ENCODE measurements at regions not wholly inside any gene's neighbourhood (a gene's known extent, or its start where the extent isn't known, plus 50 kb on each side); places are given as distances from the start of the nearest gene placed in this dataset.

GRCh38 chr11:31972623-31973022 lies 118.3 kb upstream of the RCN1 start:
- H3F3A ChIP-seq (ENCODE audit: insufficient read depth, low read length): no peaks in the 10 kb centered on the region
- H3K9ac ChIP-seq (ENCODE audit: low read length): no peak overlapping the region
- H3K27me3 ChIP-seq (ENCODE audit: insufficient read depth, low read length): 0 out of 2 replicates have a peak, but pooled peaks cover 6% of the 10 kb centered on the region
- no peaks in the 10 kb centered on the region for H4K20me1 ChIP-seq (ENCODE audit: insufficient read depth, low read length)
- no peaks in the 10 kb centered on the region for H3K79me2 ChIP-seq (ENCODE audit: insufficient read depth, low read length)
- H3K27ac ChIP-seq (ENCODE audit: low read depth, low read length, poor library complexity, severe bottlenecking): no peak overlapping the region
- H3K4me2 ChIP-seq (ENCODE audit: low read length): no peak overlapping the region
- no peaks in the 10 kb centered on the region for H3K9me2 ChIP-seq (ENCODE audit: low read depth, low read length)
- H2AFZ ChIP-seq (ENCODE audit: low read length): no peak overlapping the region
- H3K4me1 ChIP-seq (ENCODE audit: insufficient read depth, low read length, severe bottlenecking): no peaks in the 10 kb centered on the region
- TF ChIP-seq EZH2 (IDR thresholded peaks at IDR 0.05; ENCODE audit: borderline replicate concordance, low read length): no peak
- TF ChIP-seq, protein P1, sequence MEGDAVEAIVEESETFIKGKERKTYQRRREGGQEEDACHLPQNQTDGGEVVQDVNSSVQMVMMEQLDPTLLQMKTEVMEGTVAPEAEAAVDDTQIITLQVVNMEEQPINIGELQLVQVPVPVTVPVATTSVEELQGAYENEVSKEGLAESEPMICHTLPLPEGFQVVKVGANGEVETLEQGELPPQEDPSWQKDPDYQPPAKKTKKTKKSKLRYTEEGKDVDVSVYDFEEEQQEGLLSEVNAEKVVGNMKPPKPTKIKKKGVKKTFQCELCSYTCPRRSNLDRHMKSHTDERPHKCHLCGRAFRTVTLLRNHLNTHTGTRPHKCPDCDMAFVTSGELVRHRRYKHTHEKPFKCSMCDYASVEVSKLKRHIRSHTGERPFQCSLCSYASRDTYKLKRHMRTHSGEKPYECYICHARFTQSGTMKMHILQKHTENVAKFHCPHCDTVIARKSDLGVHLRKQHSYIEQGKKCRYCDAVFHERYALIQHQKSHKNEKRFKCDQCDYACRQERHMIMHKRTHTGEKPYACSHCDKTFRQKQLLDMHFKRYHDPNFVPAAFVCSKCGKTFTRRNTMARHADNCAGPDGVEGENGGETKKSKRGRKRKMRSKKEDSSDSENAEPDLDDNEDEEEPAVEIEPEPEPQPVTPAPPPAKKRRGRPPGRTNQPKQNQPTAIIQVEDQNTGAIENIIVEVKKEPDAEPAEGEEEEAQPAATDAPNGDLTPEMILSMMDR (IDR thresholded peaks at IDR 0.05; ENCODE audit: low read length): no peak
- H3K9me3 ChIP-seq (ENCODE audit: low read length): no peaks in the 10 kb centered on the region
- no peaks in the 10 kb centered on the region for H3K36me3 ChIP-seq (ENCODE audit: insufficient read depth, low read length)
- no peak overlapping the region for H3K4me3 ChIP-seq (ENCODE audit: low read depth, low read length, poor library complexity, severe bottlenecking)

DNA sequence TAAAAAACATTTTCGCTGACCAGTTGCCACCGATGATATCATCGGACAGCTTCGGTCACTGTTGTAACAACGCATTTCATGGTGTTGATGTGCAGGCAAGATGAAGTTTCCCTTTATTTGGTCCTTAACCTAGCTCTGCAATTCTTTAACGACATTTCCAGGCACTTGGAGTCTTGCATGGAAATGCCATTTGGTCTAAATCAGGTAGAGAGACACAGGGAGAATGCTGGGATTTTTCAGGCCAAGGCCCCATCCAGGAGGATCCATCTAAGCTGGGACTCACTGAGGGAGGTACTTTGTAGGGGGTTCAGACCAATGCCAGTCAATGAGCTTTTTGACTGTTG lies 121.5 kb upstream of the RCN1 start:
- H4K20me1 ChIP-seq (ENCODE audit: insufficient read depth, low read length): no peaks in the 10 kb centered on the region
- H3K9me3 ChIP-seq (ENCODE audit: low read length): no peaks in the 10 kb centered on the region
- H3K4me1 ChIP-seq (ENCODE audit: insufficient read depth, low read length, severe bottlenecking): no peaks in the 10 kb centered on the region
- no peak overlapping the region for H3K27ac ChIP-seq (ENCODE audit: low read depth, low read length, poor library complexity, severe bottlenecking)
- TF ChIP-seq, protein P1 (IDR thresholded peaks at IDR 0.05; ENCODE audit: low read length): no peak
- TF ChIP-seq EZH2 (IDR thresholded peaks at IDR 0.05; ENCODE audit: borderline replicate concordance, low read length): no peak
- H3K79me2 ChIP-seq (ENCODE audit: insufficient read depth, low read length): no peaks in the 10 kb centered on the region
- H3K9me2 ChIP-seq (ENCODE audit: low read depth, low read length): no peaks in the 10 kb centered on the region
- H3K9ac ChIP-seq (ENCODE audit: low read length): no peak overlapping the region
- H3K36me3 ChIP-seq (ENCODE audit: insufficient read depth, low read length): no peaks in the 10 kb centered on the region
- no peak overlapping the region for H3K4me3 ChIP-seq (ENCODE audit: low read depth, low read length, poor library complexity, severe bottlenecking)
- H3F3A ChIP-seq (ENCODE audit: insufficient read depth, low read length): no peaks in the 10 kb centered on the region
- no peak overlapping the region for H3K4me2 ChIP-seq (ENCODE audit: low read length)
- 0 out of 2 replicates have a peak, but pooled peaks cover 6% of the 10 kb centered on the region for H3K27me3 ChIP-seq (ENCODE audit: insufficient read depth, low read length)
- no peak overlapping the region for H2AFZ ChIP-seq (ENCODE audit: low read length)

DNA sequence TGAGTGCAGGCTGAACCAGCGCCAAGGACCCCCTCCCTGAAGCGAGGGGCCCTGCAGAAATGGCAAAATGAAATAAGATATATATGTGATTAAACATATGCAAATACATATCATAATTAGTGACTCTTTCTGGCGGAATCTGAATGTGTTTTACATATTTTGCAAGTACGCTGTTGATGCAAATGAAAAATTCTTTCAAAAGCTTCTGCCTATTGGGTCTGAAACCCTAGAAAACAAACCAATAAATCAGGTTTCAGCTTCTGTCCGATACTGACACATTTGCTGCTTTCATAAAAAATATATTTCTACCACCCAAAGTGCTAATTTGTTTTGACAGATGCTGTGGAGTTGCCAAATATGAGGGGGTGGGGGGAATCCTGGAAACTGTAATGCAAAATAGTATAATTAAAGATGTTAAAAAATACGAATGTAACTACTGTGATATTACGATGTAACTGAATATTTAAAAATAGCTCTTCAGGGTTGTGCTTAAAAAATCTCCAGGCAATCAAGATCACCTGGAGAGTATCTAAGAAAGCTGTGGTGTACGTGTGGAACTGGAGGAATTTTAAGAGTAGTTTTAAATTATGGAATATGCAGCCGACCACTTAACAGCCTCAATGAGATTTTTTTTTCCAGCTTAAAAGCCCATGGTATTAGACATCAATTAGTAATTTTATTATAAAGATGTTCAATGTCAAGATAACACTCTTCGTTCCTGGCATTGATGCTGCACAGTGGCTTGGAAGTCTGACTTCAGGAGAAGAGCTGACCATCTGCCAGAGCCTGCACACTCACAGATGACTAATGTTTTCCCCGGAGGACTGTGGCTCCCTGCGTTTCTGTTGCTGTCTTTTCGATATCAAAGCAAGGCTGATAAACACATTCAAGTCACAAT lies 122.2 kb upstream of the RCN1 start:
- Histone ChIP-seq H3K4me1 (ENCODE audit: insufficient read depth, low read length, severe bottlenecking) (no peaks in the 10 kb centered on the region), H4K20me1 (ENCODE audit: insufficient read depth, low read length) (no peaks in the 10 kb centered on the region), H3K9me2 (ENCODE audit: low read depth, low read length) (no peaks in the 10 kb centered on the region), H3K27ac (ENCODE audit: low read depth, low read length, poor library complexity, severe bottlenecking) (no peak overlapping the region), H3K9me3 (ENCODE audit: low read length) (no peaks in the 10 kb centered on the region), H3F3A (ENCODE audit: insufficient read depth, low read length) (no peaks in the 10 kb centered on the region), H3K79me2 (ENCODE audit: insufficient read depth, low read length) (no peaks in the 10 kb centered on the region), H3K4me3 (ENCODE audit: low read depth, low read length, poor library complexity, severe bottlenecking) (no peak overlapping the region), H2AFZ (ENCODE audit: low read length) (no peak overlapping the region), H3K27me3 (ENCODE audit: insufficient read depth, low read length) (0 out of 2 replicates have a peak, but pooled peaks cover 6% of the 10 kb centered on the region), H3K36me3 (ENCODE audit: insufficient read depth, low read length) (no peaks in the 10 kb centered on the region), H3K4me2 (ENCODE audit: low read length) (no peak overlapping the region), H3K9ac (ENCODE audit: low read length) (no peak overlapping the region)
- TF ChIP-seq EZH2 (IDR thresholded peaks at IDR 0.05; ENCODE audit: borderline replicate concordance, low read length): no peak
- TF ChIP-seq, protein P1 (IDR thresholded peaks at IDR 0.05; ENCODE audit: low read length): no peak

Data from OCI-LY1 (cell line).